Right forelimb (tissue), 1 donor: ENCODE measurements at regions not wholly inside any gene's neighbourhood (a gene's known extent, or its start where the extent isn't known, plus 50 kb on each side); places are given as distances from the start of the nearest gene placed in this dataset.

Experiments
- DNase-seq: peaks from one replicate; pipeline ENCODE4 v3.0.0-alpha.2; 2018

GRCh38 chr22:34847072-34847471 is 218.9 kb upstream of the ISX start:
- DNase-seq = no peak

GRCh38 chr22:34849965-34850364 is 216.0 kb upstream of the ISX start:
- no peak for DNase-seq

- DNase-seq = no peak
These were observed 213.9 kb upstream of the ISX start for GRCh38 chr22:34851918-34852662.

GRCh38 chr22:34855471-34855870 is 210.5 kb upstream of the ISX start:
- no peak for DNase-seq

GRCh38 chr22:34858066-34858465 is 207.9 kb upstream of the ISX start:
- no peak for DNase-seq

GRCh38 chr22:34861787-34862186 is 204.2 kb upstream of the ISX start:
- no peak for DNase-seq

- DNase-seq = no peak
These were observed 199.9 kb upstream of the ISX start for GRCh38 chr22:34866081-34866480.

GRCh38 chr22:34866495-34867131 is 199.3 kb upstream of the ISX start:
- no peak for DNase-seq

- DNase-seq = no peak
These were observed 188.5 kb upstream of the ISX start for GRCh38 chr22:34877506-34877905.

GRCh38 chr22:34878171-34878570 is 187.8 kb upstream of the ISX start:
- no peak for DNase-seq

- DNase-seq = no peak
These were observed 187.0 kb upstream of the ISX start for GRCh38 chr22:34879001-34879400.

- DNase-seq = no peak
These were observed 185.3 kb upstream of the ISX start for GRCh38 chr22:34880662-34881061.

GRCh38 chr22:34881453-34881852 is 184.5 kb upstream of the ISX start:
- DNase-seq = no peak

- DNase-seq = no peak
These were observed 180.1 kb upstream of the ISX start for GRCh38 chr22:34885852-34886251.

GRCh38 chr22:34886391-34886790 is 179.6 kb upstream of the ISX start:
- no peak for DNase-seq

GRCh38 chr22:34886812-34887211 is 179.1 kb upstream of the ISX start:
- DNase-seq = no peak

- no peak for DNase-seq
These were observed 168.8 kb upstream of the ISX start for GRCh38 chr22:34897126-34897525.

GRCh38 chr22:34902335-34902734 is 163.6 kb upstream of the ISX start:
- DNase-seq = no peak

- DNase-seq = no peak
These were observed 162.5 kb upstream of the ISX start for GRCh38 chr22:34903416-34903815.

GRCh38 chr22:34904486-34904885 is 161.5 kb upstream of the ISX start:
- DNase-seq = no peak

- peak; percentile 52 for DNase-seq
These were observed 152.1 kb upstream of the ISX start for GRCh38 chr22:34913826-34914225.

GRCh38 chr22:34914846-34915245 is 151.1 kb upstream of the ISX start:
- DNase-seq = no peak

GRCh38 chr22:34917239-34917638 is 148.7 kb upstream of the ISX start:
- DNase-seq = no peak

- DNase-seq = no peak
These were observed 134.9 kb upstream of the ISX start for GRCh38 chr22:34931026-34931425.

GRCh38 chr22:34934261-34934660 is 131.7 kb upstream of the ISX start:
- no peak for DNase-seq
